ENCODE measurements at regions not wholly inside any gene's neighbourhood (a gene's known extent, or its start where the extent isn't known, plus 50 kb on each side); places are given as distances from the start of the nearest gene placed in this dataset.

- DNase-seq: peak; percentile 72
These were observed 169.6 kb upstream of the GPR12 start for GRCh38 chr13:26929971-26930730.

- no peak for DNase-seq
These were observed 166.9 kb upstream of the GPR12 start for GRCh38 chr13:26927511-26927910.

GRCh38 chr13:26926371-26926770, 165.8 kb upstream of the GPR12 start:
- no peak for DNase-seq

GRCh38 chr13:26923824-26924605, 163.4 kb upstream of the GPR12 start:
- no peak for DNase-seq

GRCh38 chr13:26921918-26922317, 161.3 kb upstream of the GPR12 start:
- no peak for DNase-seq

- DNase-seq: no peak
These were observed 160.2 kb upstream of the GPR12 start for GRCh38 chr13:26920614-26921355.

- DNase-seq: no peak
These were observed 159.1 kb upstream of the GPR12 start for GRCh38 chr13:26919732-26920131.

GRCh38 chr13:26919311-26919710, 158.7 kb upstream of the GPR12 start:
- no peak for DNase-seq

- peak; percentile 3 for DNase-seq
These were observed 154.0 kb upstream of the GPR12 start for GRCh38 chr13:26914624-26915023.

- no peak for DNase-seq
These were observed 153.6 kb upstream of the GPR12 start for GRCh38 chr13:26914148-26914547.

GRCh38 chr13:26910754-26911465, 150.3 kb upstream of the GPR12 start:
- no peak for DNase-seq

- no peak for DNase-seq
These were observed 148.9 kb upstream of the GPR12 start for GRCh38 chr13:26909477-26909876.

GRCh38 chr13:26908126-26908525, 147.5 kb upstream of the GPR12 start:
- no peak for DNase-seq

GRCh38 chr13:26899202-26899601, 138.6 kb upstream of the GPR12 start:
- no peak for DNase-seq

- DNase-seq: no peak
These were observed 137.3 kb upstream of the GPR12 start for GRCh38 chr13:26897706-26898550.

- peak; percentile 2 for DNase-seq
These were observed 136.5 kb upstream of the GPR12 start for GRCh38 chr13:26896986-26897668.

GRCh38 chr13:26895808-26896466, 135.4 kb upstream of the GPR12 start:
- no peak for DNase-seq

GRCh38 chr13:26895081-26895807, 134.7 kb upstream of the GPR12 start:
- DNase-seq: no peak

- DNase-seq: no peak
These were observed 128.0 kb upstream of the GPR12 start for GRCh38 chr13:26888632-26889031.

- DNase-seq: no peak
These were observed 127.0 kb upstream of the GPR12 start for GRCh38 chr13:26887594-26887993.
